T-helper 1 cell treated with Interleukin-12 subunit alpha and Interleukin-12 subunit beta and Interleukin-4 antibody, amounts not matched to agents 30 ng/mL and 1 ng/mL, for 36 hours (primary cell): ENCODE measurements at regions not wholly inside any gene's neighbourhood (a gene's known extent, or its start where the extent isn't known, plus 50 kb on each side); places are given as distances from the start of the nearest gene placed in this dataset.

ENCODE experiments used
- intact Hi-C: fragments of 100-400 bp; cut with micrococcal nuclease; formaldehyde crosslinking; loops from one replicate; pipeline ENCODE4 v1.15.1; 2024

DNA sequence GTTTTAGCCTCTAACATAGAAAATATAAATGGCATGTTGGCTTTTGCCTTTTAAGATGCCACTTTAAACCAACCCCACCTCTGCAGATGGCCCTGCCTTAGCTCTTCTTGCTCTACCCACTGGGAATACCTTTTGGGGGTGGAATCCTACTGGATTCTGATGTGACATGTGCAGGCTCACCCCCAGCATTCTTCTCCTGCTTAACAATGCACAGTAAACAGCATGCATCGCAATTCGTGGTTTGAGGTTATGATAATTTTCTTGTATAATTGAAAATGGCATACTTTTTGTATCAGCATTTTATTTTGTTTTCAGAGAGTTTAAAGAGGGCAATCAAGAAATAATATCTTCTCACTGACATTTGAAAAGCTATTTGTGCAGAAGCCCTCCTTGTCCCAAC lies 167.9 kb downstream of the AREG start:
- intact Hi-C loops: no loop called here

DNA sequence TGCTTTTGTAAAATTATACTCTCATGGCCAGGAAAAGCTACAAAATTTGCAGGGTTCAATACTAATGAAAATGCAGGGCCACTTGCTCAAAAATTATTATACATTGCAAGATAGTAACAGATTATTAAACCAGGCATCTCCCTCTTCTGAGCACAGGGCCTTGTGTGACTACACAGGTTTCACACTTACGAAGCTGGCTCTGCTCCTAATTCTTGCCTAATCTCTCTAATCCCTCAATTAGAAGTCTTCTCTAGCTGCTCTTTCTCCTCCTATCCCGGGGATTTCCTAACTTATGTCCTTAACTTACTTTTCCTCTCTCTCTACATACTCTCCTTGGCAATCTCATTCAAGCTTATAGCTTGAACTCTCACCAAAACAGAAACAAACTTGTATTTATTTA lies 168.3 kb downstream of the AREG start:
- intact Hi-C loops: no loop called here

DNA sequence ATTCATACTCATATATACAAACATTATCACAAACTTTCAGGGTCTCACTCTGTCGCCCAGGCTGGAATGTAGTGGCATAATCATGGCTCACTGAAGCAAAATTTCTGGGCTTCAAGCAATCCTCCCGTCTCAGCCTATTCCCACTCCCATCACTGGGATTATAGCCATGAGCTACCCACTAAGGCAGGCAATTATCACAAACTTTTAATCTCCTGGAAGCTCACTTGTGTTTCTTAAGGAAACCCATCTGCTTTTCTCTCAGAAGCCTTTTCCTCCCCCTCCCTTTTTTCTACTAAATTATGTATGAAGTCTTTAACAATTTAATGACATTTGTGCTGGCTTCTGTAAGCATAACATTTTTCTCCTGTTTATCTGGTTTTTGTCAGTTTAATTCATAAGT lies 170.5 kb downstream of the AREG start:
- intact Hi-C loops: no loop called here

DNA sequence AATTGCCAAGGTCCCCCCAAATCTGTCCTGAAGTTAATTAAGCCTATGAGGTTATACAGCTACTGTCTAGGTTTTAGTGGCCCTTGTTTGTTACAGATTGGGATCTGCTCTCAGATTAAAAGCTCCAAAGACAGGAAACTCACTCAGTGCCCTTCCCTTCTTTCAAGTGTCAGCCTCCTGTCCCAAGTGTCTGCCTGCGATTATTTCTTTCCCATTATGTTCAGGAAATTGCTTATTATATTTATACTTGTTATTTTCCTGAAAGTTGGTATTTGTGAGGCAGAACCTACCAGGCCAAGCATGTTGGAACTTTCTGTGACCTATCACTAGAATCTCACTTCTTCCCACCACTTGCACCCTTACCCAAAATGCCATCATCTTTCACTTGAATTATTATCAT lies 173.2 kb downstream of the AREG start:
- intact Hi-C loops: no loop called here

DNA sequence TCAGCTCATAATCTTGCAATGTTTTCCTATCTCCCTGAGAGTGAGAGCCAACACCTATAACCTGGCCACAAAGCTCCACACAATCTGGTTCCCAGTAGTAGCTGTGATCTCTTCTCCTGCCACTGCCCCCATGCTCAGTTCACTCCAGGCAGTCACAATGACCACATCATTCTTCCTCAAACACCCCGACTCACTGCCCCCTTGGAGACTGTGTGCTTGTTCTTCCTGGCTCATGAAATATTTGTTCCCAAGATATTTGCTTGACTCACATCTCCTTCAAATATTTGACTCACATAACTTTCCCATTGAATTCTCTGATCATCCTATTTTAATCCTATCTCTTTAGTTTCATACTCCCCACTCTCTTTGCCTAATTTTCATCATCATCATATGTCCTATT lies 173.7 kb downstream of the AREG start:
- intact Hi-C loops: no loop called here

DNA sequence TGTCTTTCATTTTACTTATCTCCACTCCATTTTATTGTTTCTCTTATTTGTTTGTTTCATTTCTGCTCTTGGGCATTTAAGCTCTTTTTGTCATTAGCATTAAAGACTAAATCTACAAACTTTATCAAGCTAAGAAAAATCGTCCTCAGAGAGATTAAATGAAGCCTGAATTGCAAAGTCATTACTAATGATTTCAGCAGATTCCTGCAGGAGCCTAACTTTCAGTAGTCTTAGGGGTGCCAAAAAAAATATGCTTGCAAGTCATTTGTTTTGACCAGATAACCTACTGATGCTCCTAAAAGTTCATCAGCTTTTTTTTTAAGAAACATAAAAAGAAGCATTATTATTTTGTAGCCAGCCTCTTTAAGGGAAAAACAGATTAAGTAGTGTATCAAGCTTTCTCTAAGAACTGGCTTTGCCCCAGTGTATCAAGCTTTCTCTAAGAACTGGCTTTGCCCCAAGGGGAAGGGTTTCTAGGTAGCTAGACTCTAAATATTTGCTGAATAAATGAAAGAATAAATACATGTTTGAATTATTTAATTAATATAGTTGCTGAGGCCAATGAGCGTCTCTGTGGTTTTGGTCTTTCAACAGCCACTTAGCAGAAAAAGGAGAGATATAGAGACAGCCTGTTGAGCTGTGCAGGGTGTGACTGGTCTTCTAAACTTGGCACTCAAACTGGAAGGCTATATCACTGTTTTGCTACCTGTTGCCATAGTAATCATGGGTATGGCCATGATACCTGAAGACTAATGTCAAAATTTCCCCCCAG lies 174.2 kb downstream of the BTC start:
- intact Hi-C loops: no loop called here

DNA sequence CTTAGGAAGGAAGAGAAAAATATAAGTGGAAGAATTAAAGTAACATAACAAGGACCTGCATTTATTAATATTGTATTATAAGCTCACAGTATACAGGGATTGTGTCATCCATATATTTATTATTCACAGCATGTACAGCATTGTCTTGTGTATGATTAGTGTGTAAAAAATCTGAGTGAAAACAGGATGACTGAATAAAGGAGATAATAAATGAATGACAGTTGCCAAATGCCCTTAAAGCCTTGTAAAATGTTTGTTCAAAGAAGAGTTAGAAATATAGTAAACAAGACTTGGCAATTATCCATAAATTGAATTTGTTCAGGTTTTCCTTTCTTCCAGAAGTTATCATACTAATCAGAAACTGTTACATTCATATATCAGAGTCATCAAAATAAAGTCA lies 172.7 kb downstream of the BTC start:
- intact Hi-C loops: no loop called here

DNA sequence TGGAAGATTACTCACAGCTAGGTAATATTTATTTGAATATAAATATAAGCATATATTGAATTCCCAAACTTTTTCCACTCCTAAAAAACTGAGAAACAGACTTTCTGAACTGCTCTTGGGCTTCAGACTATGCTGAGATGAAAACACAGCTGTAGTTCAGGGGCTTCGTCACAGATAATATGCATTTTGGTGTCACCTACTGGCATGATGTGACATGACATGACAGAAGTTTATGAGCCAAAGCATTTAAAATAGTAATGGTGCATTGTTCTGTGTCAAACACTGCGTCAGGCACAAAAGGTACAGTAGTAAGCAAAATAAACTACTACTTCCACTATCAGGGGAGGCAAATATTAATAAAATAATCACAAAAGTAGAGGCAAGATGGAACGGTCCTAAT lies 171.3 kb downstream of the BTC start:
- intact Hi-C loops: loop anchor here (1.0 kb wide), 3 partner anchors 246 to 395 kb away; no protein-coding TSS in a partner anchor

DNA sequence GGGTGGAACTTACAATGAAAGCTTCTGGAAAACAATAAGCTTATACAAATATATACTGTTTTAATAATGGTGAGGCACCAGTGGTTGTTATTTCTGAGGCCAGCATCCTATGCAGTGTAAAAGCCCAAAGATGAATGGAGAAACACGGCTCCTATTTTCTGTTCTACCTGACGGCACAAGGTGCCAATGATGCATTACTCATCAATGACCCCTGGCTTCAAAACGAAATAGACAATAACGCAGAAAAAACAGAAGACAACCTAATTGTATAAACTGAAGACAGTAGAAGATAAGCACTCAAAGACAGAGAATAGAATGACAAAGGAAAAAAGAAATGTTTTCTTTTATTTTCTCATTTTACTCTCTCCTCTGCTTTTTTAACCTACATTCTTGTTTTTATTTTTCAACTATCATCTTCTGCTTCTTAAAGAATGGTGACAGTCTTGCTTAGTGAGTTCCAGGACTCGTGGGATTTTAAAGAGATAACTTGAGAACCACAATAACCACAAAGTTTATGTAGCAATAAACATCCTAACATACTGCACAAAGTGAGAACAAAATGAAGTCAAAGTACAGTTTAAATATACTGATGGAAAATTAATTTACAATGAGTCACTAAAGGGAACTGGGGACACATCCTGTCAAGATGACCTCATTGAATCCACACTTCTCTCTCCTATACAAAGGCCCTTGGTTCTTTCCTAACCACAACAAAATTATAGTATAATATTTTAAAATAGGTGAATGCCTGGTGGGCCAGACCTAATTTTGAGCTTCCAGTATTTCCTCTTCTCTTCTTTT lies 169.8 kb downstream of the BTC start:
- intact Hi-C loops: no loop called here

DNA sequence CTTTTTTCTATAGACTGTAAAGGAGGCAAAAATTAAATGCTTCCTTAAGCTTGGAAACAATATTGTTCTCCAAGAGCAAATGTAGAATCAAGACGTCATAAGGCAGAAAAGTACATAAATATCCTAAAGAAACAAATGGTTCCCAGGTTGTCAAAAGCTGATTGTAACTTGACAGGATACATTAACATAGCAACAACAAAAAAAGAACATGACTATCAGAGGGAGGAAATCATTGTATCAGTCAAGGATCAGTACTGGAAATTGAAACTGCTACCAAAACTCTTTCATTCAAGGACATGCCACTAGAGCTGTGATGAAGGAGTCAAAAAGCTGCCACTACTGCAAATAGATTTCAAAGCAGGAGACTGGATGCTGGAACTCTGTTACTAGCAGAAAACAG lies 168.3 kb downstream of the BTC start:
- intact Hi-C loops: no loop called here

DNA sequence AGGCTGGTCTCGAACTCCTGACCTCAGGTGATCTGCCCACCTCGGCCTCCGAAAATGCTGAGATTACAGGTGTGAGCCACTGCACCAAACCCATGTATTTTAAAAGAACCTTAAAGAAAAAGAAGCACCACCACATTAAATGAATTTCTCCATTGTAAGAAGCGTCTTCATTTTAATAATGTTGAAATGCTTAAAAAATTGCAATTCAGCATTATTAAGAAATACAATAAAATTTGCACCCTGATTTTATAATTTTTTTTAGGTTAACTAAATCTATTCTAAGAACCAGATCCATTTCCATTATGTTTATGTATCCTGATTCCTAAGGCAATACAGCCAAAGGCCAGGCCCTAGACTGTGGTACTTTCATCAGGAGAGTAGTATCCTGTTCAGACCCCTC lies 167.2 kb downstream of the BTC start:
- intact Hi-C loops: no loop called here

DNA sequence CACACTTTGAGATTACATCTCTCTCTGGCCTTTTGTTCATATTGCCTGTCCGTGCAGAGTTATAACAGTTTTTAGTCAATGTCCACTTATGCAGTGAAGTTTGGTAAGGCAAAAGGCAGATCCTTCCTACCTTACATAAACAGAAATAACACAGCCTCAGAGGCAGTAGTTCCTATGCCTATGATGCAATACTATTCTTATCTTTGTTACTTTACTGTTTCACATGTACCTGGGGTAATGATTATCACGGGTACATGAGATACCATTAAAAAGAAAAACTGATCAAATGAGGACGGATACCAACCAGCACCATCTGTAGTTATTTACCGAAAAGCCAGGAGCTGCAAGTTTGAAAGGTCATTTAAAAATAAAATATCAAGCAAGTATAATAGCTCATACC lies 166.8 kb downstream of the BTC start:
- intact Hi-C loops: no loop called here

DNA sequence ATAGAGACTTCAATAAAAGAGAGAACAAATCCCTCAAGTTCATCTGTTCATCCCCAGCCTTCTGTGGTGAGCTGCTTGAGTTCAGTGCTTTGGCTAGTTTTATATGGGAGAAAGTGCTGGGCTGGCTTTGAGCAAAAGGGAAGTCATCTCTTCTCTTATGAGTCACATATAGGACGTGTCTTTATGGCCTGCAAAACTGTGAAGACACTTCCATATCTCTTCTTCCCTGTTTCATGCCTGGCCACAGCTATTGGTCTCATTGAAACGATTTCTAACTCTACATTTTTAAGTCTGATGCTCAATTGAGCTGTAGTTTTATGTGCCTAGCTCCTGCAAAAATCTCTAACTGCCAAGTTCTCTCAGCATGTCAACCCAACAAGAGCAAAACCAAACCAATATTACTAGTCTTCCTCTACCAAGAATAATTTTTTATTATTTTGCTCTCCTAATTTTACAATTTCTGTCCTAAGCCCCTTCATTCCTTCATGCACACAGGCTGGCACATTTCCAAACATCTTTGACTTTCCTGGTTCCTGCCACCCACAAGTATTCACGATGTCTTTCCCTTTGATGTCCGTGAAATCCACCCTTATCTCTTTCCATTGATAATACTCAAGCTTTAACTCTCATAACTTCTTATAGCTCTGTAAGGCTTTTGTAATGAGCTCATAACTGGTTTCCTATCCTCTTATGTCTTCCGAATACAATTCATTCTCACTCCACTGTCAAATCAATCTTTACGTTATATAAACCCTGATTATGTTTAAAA lies 165.3 kb downstream of the BTC start:
- intact Hi-C loops: no loop called here

DNA sequence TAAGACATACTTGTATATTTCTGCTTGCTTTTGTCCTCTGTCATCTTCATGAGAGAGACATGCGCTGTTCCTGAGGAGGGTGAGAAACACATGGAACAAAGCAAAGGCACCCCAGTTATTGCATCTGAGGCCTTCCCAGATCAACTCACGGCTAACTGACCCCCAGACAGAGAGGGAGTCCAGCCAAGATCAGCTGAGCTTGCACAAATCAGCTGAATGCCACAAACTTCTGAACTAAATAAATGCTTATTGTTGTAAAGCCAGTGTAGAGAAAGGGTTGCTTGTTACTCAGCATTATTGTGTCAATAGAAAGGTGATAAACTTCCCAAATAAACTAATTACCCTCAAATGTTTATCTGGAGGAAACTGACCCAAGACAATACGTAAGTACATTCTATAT lies 163.8 kb downstream of the BTC start:
- intact Hi-C loops: no loop called here

DNA sequence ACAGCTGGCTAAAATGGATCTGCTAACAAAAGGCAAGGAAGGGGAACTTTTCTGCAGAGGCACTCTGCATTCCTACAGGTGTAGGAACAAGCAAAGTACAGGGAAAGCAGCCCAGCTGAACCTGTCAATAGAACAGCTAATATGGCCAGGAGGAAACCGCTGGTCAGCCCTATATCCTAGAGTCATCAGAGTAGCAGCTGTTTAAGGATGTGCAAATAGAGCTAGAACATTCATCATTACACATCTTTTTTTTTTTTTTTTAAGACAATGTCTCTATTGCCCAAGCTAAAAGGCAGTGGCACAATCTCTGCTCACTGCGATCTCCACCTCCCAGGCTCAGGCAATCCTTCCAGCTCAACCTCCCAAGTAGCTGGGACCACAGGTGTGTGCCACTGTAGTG lies 163.0 kb downstream of the BTC start:
- intact Hi-C loops: no loop called here

DNA sequence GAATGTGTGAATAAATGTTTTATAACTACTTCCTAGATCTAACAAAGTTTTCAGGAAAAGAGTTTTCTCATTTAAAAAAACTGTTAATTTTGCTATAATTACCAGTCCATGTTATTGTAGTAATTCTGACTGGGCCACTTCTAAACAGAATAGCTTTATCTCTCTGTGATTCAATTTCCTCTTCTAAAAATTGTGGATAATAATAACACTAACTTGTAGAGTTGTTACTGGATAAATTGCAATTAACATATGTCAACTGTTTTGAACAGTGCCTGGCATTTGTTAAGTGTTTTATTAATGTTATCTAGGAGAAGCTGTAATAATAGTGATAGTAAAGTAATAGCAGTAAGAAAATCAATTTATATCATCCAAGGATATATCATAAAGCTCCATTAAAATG lies 162.3 kb downstream of the BTC start:
- intact Hi-C loops: no loop called here

DNA sequence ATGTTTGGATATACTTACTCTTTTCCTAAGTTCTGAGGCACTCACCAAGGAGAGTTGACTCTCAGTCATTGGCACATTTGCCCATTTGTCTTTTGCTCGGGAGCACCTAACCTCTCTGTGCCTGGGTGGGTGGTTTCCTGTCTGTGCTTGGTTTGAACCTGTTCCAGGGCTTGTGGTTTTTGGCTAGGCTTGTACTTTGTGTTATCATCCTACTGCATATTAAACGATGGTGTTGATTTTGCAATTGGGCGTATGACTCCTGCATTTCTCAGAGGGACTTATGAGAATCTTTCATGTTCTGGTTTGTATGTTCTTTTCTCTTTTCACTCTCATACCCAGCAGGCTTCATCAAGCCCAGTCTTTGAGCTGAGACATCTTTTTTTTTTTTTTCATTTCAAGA lies 161.7 kb downstream of the BTC start:
- intact Hi-C loops: no loop called here

DNA sequence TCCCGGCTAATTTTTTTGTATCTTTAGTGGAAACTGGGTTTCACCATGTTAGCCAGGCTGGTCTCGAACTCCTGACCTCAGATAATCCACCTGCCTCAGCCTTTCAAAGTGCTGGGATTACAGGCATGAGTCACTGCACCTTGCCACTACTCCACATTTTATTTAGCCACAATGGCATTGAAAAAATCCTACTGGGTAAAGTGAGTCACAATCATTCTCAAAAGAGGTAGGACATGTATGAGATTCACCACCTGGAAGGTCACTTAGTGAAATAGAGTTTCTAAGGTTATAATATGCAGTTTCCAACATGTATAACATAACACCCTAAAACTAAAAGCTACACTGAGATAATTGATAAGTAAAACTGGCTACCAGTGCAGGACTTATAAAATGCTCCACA lies 159.2 kb downstream of the BTC start:
- intact Hi-C loops: no loop called here

DNA sequence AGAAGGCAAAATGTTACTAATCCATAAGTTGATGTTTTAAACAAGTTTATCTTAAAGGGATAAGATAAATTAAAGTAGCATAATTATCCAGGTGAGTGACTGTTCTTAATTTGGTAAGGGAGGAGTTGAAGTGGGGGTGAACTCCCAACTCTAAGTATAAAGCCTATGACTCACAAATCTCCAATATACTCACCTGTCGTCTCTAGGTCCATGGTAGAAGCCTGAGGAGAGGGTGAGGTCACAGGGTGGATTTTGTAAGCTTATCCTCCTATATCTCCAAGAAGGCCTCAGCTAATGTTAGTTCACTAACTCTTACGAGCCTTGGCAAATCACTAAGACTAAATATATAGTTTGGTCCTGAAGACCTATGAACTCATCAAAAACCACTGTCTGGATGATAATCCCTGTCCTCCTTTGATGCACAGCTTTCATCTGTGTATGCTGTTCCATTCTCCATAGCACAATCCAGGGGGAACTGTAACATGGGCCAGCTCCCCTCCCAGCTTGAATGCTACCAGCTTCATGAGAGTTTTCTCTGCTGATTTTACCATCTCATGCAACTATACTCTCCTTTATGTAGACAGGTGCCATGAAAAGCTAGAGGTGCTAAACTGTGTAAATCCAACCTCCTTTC lies 158.7 kb downstream of the BTC start:
- intact Hi-C loops: no loop called here

DNA sequence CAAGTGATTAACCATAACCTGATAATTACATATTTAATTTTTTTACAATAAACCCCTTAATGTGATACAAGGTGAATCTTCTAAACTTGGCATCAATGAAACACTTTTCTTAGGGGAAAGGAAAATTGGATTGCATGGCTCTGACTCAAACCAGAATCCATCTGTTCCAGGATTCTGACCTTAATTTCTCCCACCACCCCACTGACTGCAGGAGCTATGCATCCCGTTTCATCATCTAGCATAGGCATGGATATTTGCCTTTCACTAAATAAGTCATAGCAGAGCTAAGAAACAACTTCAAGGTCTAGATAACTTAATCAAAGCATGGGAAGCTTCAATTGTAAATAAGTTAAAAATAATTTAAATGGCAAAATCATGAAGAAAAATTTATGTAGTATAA lies 156.3 kb downstream of the BTC start:
- intact Hi-C loops: no loop called here

DNA sequence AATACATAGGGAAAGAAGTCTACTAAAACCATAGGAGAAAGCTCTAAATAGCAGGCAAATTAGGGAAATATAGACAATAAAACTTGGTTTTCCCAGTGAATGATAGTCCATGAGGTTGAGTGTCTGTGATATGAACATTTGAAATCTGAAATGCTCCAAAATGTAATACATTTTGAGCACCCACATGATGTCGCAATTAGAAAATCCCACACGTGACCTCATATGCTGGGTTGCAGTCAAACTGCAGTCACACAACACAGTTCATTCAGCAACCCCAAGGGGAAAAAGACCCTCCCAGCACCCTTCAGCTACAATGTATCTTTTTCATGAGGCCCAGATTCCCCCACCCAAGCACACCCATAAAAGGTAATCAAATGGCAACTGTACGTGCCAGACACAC lies 155.6 kb downstream of the BTC start:
- intact Hi-C loops: no loop called here
